AML-193 (cell line): ENCODE measurements at regions not wholly inside any gene's neighbourhood (a gene's known extent, or its start where the extent isn't known, plus 50 kb on each side); places are given as distances from the start of the nearest gene placed in this dataset.
"Not testable (repeated sequence)": the region's sequence is repeated elsewhere in the genome, so short reads cannot be mapped to it uniquely, and the experiment has no call there.

ENCODE experiments used
- DNase-seq, 2 experiments: peaks; one replicate each; lab custom pipeline; 2025; lab: John Stamatoyannopoulos, UW

DNA sequence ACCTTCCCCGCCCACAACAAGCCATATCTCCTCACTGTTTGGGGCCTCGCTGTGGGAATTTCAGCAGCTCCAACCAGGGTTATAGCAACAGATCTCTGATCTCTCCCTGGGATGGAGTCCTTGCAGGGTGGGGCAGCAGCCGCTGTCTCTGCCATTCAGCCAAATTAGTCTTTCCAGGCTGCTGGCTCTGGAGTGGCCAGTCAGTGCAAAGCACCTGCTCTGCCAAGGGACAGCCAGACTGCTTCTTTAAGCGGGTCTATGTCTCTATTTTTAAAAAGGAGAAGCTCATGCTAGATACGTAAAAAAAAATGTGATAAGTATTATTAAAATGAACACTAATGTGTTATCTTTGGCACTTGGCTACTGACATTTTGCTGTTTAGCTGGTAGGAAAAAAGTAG is 380.2 kb downstream of the CDH10 start:
- DNase-seq = no peak

DNA sequence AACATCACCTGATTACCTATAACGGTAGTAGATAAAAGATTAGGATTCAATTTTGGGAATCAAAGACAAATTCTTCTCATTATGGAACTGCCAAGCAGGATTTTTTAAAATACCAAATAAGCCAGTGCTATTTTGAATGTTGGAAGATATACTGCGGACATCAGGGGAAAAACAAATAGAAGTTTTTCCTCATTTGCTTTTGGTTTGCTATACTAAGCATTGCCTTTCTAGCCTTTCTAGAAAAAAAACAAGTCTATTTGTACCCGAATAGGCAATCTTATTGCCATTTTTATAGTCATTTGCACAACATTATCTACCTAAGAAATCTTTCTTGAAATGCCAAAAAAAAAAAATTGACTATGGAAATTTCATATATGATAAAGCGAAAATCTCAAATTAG is 379.5 kb downstream of the CDH10 start:
- no peak for DNase-seq

GRCh38 chr5:24268482-24269056 is 376.2 kb downstream of the CDH10 start:
- DNase-seq = no peak

- not testable (repeated sequence) for DNase-seq
Measured at GRCh38 chr5:24271702-24272118, 373.1 kb downstream of the CDH10 start.

GRCh38 chr5:24272741-24273140 is 372.0 kb downstream of the CDH10 start:
- no peak for DNase-seq

DNA sequence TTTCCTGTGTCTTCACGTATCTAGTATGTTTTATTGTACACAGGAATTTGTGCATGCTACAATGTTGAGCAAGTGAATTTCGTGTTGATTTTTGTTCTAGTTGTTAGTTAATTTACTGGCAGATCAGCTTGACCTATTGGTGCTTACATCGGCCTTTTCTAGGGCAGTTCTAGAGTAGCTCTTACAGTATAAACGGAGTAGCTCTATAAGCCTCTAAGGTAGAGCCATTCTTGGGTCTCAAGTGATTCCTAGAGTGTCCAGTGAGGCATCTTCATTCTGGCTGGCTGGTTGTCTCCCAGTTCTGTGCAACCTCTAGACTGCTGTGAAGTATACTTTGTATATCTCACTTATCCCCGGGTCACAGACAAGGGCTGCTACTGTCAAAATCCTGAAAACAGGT is 364.6 kb downstream of the CDH10 start:
- no peak for DNase-seq

- DNase-seq = no peak
Measured at GRCh38 chr5:24281818-24282217, 363.0 kb downstream of the CDH10 start.

- DNase-seq = no peak
Measured at GRCh38 chr5:24289582-24290335, 355.0 kb downstream of the CDH10 start.

GRCh38 chr5:24290536-24290935 is 354.2 kb downstream of the CDH10 start:
- DNase-seq = no peak

- no peak for DNase-seq
Measured at GRCh38 chr5:24291916-24292315, 352.9 kb downstream of the CDH10 start.

GRCh38 chr5:24294333-24294732 is 350.4 kb downstream of the CDH10 start:
- DNase-seq = no peak

- no peak for DNase-seq
Measured at GRCh38 chr5:24314106-24314505, 330.7 kb downstream of the CDH10 start.

DNA sequence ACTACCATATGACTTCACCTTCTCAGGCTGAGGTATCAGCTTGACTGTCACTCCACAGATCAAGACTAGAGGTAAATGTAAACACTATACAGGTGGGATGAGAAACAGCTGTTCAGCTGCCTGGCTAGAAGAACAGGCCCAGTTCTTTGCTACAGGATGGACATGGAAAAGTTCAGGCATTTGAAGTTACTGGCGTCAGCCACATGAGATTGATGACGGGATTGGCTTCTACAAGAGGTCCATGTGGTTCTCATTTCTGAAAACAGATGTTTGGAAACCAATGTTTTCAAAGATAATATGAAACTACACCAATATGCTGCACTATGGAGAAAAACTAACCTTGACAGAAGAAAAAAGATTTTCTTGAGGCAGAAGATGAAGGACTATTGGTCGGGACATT is 324.1 kb downstream of the CDH10 start:
- no peak for DNase-seq

- DNase-seq = no peak
Measured at GRCh38 chr5:24325306-24325832, 319.4 kb downstream of the CDH10 start.

DNA sequence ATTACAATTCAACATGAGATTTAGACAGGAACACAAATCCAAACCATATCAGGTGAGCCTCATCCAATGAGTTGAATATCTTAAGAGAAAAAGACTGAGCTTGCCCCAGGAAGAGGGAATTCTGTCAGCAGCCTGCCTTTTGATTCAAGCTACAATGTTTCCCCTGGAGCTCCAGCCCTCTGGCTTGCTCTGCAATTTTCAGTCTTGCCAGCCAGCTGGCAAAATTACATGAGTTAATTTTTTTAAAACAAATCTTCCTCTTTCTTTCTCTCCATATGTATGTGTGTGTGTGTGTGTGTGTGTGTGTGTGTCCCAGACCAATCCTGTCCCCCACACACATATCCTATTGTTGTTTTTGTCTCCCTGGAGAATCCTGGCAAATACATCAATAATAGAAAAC is 313.2 kb downstream of the CDH10 start:
- no peak for DNase-seq

DNA sequence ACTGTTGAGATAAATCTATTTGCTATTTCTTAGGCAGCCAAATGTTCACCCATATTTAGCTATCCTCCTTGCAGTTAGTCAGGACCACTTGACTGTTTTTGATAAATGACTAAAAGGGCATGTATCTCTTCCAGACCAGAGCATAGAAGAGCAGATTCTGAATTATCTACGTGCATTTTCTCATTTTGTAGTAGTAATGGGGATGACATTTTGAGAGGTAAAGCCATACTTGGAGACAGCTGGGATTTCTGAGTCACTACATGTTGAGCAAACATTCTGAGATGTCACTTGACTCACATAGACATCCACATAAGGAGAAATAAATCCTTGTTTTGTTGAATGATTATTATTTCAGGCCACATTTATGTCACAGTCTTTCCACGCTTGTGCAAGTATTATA is 297.6 kb downstream of the CDH10 start:
- no peak for DNase-seq

GRCh38 chr5:24351285-24351684 is 293.5 kb downstream of the CDH10 start:
- DNase-seq = no peak

DNA sequence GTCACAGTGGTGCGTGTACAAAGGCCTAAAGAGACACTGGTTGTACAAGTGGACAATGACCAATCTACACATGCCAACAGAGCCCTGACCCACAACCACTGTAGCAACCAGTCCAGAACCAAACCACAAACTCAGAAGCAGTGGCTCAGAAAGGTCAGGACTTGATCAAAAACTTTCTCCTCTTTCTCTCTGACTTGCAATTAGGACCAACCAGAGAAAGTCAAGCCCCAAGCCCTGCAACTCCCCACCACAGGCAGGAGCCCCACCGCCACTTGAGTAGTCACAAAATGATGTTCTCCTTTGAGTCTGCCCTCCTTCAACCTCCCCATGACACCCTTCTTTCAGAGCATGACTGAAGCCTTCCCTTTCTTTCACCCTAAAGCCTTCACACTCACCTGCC is 291.8 kb downstream of the CDH10 start:
- no peak for DNase-seq

DNA sequence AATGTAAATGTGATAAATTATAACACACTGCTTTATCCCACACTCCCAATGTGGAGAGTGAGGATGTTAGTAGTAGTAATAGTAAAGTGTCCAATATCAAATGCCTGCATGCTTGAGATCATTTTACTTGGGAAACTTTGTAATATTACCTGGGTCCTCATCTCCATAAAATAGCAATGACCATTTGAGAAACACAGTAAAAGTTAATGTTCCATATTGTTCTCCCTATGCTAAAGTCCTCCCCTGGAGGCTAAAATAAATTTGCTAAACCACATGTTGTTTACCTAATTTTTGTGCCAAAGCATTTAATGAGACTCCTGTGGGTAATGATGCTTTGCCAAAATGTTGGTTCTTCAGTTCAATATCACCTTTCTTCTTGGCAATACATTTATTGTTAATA is 291.2 kb downstream of the CDH10 start:
- no peak for DNase-seq

DNA sequence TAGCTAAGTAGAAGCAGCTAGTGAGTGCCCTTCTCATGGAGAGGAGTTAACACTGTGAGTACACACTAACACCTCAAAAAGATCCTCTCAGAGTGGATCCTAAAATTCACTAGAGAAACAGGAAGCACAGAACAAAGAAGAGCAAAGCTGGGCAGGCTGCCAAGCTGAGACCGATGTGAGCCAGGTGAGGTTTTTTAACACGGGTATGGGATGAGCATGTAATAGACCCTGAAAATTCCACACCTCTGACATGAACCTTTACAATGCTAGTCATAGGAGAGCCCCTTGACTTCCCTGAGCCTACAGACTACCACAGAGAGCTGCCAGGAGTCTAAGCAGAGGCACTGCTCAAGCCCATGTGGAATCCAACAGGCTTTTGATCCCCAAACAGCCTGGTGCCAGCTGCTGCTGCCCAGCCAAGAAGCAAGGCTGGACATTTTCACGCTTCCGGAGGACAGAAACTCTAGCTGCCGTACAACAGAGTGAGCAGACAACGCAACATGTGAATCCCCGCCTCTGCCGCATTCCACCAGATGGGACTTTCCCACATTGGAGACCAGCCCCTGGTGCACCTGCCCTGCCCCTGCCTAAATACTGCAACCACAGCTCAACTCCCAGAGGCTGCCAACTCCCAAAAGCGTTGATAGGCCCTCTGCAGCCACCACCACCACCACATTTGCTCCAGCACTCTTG is 280.8 kb downstream of the CDH10 start:
- DNase-seq = no peak

- no peak for DNase-seq
Measured at GRCh38 chr5:24364711-24365110, 280.1 kb downstream of the CDH10 start.

DNA sequence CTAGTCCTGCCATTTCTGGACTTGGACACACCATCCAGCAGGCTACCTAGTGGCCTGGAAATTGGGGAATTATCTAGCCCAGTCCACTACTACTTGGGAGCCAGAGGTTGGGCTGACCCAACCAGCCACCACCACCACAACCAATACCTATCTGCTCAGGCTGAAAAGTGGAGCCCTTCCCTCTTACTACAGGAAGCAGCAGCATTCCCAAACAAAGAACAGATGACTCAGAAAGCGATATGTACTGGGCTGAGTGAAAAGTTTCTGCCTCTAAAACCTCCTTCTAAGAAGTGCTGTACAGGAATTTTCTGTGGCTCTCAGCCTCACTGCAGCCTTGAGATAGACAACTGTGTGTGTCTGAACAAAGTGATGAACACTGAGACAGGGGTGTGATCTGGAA is 279.4 kb downstream of the CDH10 start:
- DNase-seq = no peak

DNA sequence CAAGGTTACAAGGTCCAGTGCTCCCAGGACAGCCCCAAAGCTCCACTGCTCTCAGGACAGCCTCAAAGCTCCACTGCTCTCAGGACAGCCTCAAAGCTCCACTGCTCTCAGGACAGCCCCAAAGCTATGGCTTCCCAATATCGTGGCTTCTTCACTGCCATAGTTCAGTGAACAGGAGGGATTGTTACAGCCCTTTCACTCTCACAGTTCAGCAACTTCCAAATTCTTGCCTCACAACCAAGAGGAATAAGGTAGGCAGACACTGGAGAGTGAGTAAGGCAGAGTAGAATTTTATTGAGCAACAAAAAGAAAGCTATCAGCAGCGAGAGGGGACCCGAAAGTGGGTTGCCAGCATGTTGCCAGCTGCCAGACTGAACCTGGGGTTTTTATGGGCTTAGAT is 277.6 kb downstream of the CDH10 start:
- no peak for DNase-seq
